ENCODE measurements at regions not wholly inside any gene's neighbourhood (a gene's known extent, or its start where the extent isn't known, plus 50 kb on each side); places are given as distances from the start of the nearest gene placed in this dataset.

DNA sequence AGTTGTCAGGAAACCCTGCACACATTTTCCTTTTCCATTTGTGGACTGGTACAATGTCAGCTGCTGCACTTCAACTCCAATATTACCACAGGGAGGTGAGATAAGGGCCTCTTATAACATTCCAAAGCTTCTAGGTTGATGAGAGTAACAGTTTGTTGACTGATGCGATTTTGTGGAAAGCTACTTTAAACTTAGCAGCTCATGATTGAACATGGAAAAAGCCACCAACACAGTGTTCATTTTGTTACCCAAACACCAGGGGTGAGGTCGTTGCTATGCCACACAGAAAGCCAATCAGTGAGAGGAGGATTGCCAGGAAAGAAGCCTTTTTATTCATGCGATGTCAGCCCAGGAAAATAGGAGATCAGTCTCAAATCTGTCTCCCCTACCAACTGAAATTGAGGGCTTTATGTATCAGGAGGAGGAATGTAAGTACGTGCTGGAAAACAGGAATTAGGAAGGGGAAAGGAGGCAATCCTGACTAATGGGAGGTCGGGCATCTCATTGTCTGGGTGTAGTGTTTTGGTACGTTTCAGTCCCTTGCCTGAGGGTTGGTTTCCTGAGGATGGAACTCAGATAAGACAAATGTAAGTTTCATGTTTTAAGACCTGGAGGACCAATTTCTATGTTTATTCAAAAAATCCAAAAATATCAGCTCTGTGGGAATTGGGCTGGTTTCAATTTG is 92.7 kb upstream of the PLEKHA5 start:
- no peak for ATAC-seq (ENCODE audit: low read depth)
- H3K27ac ChIP-seq (ENCODE audit: low read length in 2 of 2): no peak overlapping the region
- Mint-ChIP-seq H3K4me1 (no peaks in the 10 kb centered on the region), H3K27ac (no peak overlapping the region), H3K27me3 (no peaks in the 10 kb centered on the region), H3K4me3 (no peak overlapping the region), H3K9me3 (ENCODE audit: insufficient read depth) (peaks cover 13% of the 10 kb centered on the region)
- no peak for DNase-seq
- no peaks in the 10 kb centered on the region for H3K27me3 ChIP-seq (replicated peaks in 1 of 4; ENCODE audit: control extremely low read depth in 1 of 4, control insufficient read depth in 3 of 4, insufficient read depth in 4 of 4, low read length in 3 of 4)
- TF ChIP-seq, protein P1, sequence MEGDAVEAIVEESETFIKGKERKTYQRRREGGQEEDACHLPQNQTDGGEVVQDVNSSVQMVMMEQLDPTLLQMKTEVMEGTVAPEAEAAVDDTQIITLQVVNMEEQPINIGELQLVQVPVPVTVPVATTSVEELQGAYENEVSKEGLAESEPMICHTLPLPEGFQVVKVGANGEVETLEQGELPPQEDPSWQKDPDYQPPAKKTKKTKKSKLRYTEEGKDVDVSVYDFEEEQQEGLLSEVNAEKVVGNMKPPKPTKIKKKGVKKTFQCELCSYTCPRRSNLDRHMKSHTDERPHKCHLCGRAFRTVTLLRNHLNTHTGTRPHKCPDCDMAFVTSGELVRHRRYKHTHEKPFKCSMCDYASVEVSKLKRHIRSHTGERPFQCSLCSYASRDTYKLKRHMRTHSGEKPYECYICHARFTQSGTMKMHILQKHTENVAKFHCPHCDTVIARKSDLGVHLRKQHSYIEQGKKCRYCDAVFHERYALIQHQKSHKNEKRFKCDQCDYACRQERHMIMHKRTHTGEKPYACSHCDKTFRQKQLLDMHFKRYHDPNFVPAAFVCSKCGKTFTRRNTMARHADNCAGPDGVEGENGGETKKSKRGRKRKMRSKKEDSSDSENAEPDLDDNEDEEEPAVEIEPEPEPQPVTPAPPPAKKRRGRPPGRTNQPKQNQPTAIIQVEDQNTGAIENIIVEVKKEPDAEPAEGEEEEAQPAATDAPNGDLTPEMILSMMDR (IDR thresholded peaks at IDR 0.05): no peak
- no peak for TF ChIP-seq EZH2 (IDR thresholded peaks at IDR 0.05; ENCODE audit: borderline replicate concordance, insufficient read depth, low read depth, low read length, poor library complexity, severe bottlenecking)
- POLR2A ChIA-PET: no interaction called here
- H3K4me2 ChIP-seq (replicated peaks; ENCODE audit: low read depth, low read length, poor library complexity, severe bottlenecking): no peak overlapping the region
- H4K20me1 ChIP-seq (ENCODE audit: control insufficient read depth, insufficient read depth, low read length, poor library complexity, severe bottlenecking): no peaks in the 10 kb centered on the region
- peaks cover 0 to 7% (median 0%) of the 10 kb centered on the region in 3 donors for H3K9me3 ChIP-seq (ENCODE audit: control extremely low read depth in 1 of 3, control insufficient read depth in 2 of 3, insufficient read depth in 1 of 3, low read length in 2 of 3)
- H3K9ac ChIP-seq (ENCODE audit: low read length): no peak overlapping the region
- H3K79me2 ChIP-seq (ENCODE audit: control insufficient read depth, insufficient read depth, low read length): no peaks in the 10 kb centered on the region
- WGBS (ENCODE audit: insufficient coverage): 81% methylated on average over 3 of the region's 6 CpGs
- H2AFZ ChIP-seq (ENCODE audit: insufficient read depth, low read depth, low read length, poor library complexity, severe bottlenecking): no peak overlapping the region
- CTCF ChIA-PET: no interaction called here
- H3K36me3 ChIP-seq (replicated peaks in 1 of 2; ENCODE audit: control extremely low read depth in 1 of 2, control insufficient read depth in 1 of 2, extremely low read depth in 1 of 2, insufficient read depth in 2 of 2, low read length in 1 of 2): no peaks in the 10 kb centered on the region
- no peak overlapping the region for H3K4me3 ChIP-seq (ENCODE audit: control extremely low read depth in 1 of 5, extremely low read depth in 1 of 5, insufficient read depth in 1 of 5, low read depth in 2 of 5, low read length in 4 of 5)
- intact Hi-C loops (cut with micrococcal nuclease): no loop called here
- no peaks in the 10 kb centered on the region for H3K4me1 ChIP-seq (ENCODE audit: control insufficient read depth in 2 of 2, insufficient read depth in 2 of 2, low read length in 2 of 2)

DNA sequence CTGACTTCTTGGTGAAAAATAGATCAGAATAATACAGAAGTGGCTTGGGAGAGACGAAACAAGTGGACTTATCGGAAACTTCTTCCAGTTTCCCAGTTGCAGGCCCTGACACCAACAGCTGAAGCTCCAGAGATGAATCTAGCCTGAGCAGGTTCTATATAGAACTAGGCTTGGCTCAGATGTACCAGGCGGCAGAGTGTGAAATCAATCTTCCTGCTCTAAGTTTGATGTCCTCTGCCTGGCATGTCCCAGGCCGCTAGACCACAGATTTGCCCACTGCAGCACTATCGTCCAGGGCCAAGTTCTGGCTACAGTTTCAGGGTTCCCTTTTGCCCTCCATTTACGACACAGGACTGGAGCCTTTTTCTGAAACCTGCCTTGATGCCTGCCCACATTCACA is 91.3 kb upstream of the PLEKHA5 start:
- Histone ChIP-seq H3K4me1 (ENCODE audit: control insufficient read depth in 2 of 2, insufficient read depth in 2 of 2, low read length in 2 of 2) (no peaks in the 10 kb centered on the region), H3K27me3 (replicated peaks in 1 of 4; ENCODE audit: control extremely low read depth in 1 of 4, control insufficient read depth in 3 of 4, insufficient read depth in 4 of 4, low read length in 3 of 4) (no peaks in the 10 kb centered on the region), H3K27ac (ENCODE audit: low read length in 2 of 2) (no peak overlapping the region), H2AFZ (ENCODE audit: insufficient read depth, low read depth, low read length, poor library complexity, severe bottlenecking) (no peak overlapping the region), H3K36me3 (replicated peaks in 1 of 2; ENCODE audit: control extremely low read depth in 1 of 2, control insufficient read depth in 1 of 2, extremely low read depth in 1 of 2, insufficient read depth in 2 of 2, low read length in 1 of 2) (no peaks in the 10 kb centered on the region), H3K79me2 (ENCODE audit: control insufficient read depth, insufficient read depth, low read length) (no peaks in the 10 kb centered on the region), H3K4me3 (ENCODE audit: control extremely low read depth in 1 of 5, extremely low read depth in 1 of 5, insufficient read depth in 1 of 5, low read depth in 2 of 5, low read length in 4 of 5) (no peak overlapping the region), H3K4me2 (replicated peaks; ENCODE audit: low read depth, low read length, poor library complexity, severe bottlenecking) (no peak overlapping the region), H3K9me3 (ENCODE audit: control extremely low read depth in 1 of 3, control insufficient read depth in 2 of 3, insufficient read depth in 1 of 3, low read length in 2 of 3) (no peaks in the 10 kb centered on the region), H3K9ac (ENCODE audit: low read length) (no peak overlapping the region), H4K20me1 (ENCODE audit: control insufficient read depth, insufficient read depth, low read length, poor library complexity, severe bottlenecking) (no peaks in the 10 kb centered on the region)
- intact Hi-C loops (cut with micrococcal nuclease): no loop called here
- Mint-ChIP-seq H3K27me3 (no peaks in the 10 kb centered on the region), H3K9me3 (ENCODE audit: insufficient read depth) (peaks cover 9% of the 10 kb centered on the region), H3K4me1 (no peaks in the 10 kb centered on the region), H3K27ac (no peak overlapping the region), H3K4me3 (no peak overlapping the region)
- ChIA-PET CTCF (no interaction called here), POLR2A (no interaction called here)
- ATAC-seq (ENCODE audit: low read depth): no peak
- no peak for TF ChIP-seq EZH2 (IDR thresholded peaks at IDR 0.05; ENCODE audit: borderline replicate concordance, insufficient read depth, low read depth, low read length, poor library complexity, severe bottlenecking)
- TF ChIP-seq, protein P1 (IDR thresholded peaks at IDR 0.05): no peak
- WGBS (ENCODE audit: insufficient coverage): 72% methylated on average over 6 of the region's 6 CpGs
- DNase-seq: no peak

All from B cell (primary cell).